ENCODE measurements at regions not wholly inside any gene's neighbourhood (a gene's known extent, or its start where the extent isn't known, plus 50 kb on each side); places are given as distances from the start of the nearest gene placed in this dataset.
"Not testable (repeated sequence)": the region's sequence is repeated elsewhere in the genome, so short reads cannot be mapped to it uniquely, and the experiment has no call there.

GRCh38 chr7:128598946-128599345 lies 73.1 kb upstream of the GARIN1A start:
- TF ChIP-seq, protein P1, sequence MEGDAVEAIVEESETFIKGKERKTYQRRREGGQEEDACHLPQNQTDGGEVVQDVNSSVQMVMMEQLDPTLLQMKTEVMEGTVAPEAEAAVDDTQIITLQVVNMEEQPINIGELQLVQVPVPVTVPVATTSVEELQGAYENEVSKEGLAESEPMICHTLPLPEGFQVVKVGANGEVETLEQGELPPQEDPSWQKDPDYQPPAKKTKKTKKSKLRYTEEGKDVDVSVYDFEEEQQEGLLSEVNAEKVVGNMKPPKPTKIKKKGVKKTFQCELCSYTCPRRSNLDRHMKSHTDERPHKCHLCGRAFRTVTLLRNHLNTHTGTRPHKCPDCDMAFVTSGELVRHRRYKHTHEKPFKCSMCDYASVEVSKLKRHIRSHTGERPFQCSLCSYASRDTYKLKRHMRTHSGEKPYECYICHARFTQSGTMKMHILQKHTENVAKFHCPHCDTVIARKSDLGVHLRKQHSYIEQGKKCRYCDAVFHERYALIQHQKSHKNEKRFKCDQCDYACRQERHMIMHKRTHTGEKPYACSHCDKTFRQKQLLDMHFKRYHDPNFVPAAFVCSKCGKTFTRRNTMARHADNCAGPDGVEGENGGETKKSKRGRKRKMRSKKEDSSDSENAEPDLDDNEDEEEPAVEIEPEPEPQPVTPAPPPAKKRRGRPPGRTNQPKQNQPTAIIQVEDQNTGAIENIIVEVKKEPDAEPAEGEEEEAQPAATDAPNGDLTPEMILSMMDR (IDR thresholded peaks at IDR 0.05): not testable (repeated sequence)
- not testable (repeated sequence) for TF ChIP-seq EZH2 (IDR thresholded peaks at IDR 0.05; ENCODE audit: borderline replicate concordance, insufficient read depth, low read depth, low read length, poor library complexity, severe bottlenecking)
